Type B pancreatic cell (in vitro differentiated cells): ENCODE measurements at regions not wholly inside any gene's neighbourhood (a gene's known extent, or its start where the extent isn't known, plus 50 kb on each side); places are given as distances from the start of the nearest gene placed in this dataset.

Experiments used
- DNase-seq: peaks from one replicate; pipeline ENCODE4 v3.0.0; 2021; ENCODE audit warnings: mixed read lengths; ENCODE audit not compliant: unreplicated experiment; ENCODE audit errors: extremely low spot score
- H3K27ac Mint-ChIP-seq: 2 replicates; pipeline ENCODE4 v1.8.0; 2021; ENCODE audit warnings: mild to moderate bottlenecking, mixed read lengths
- H3K27me3 Mint-ChIP-seq: 2 replicates; pipeline ENCODE4 v1.8.0; 2021; ENCODE audit warnings: mixed read lengths
- H3K36me3 Mint-ChIP-seq: 2 replicates; pipeline ENCODE4 v1.8.0; 2021; ENCODE audit warnings: mixed read lengths
- H3K4me1 Mint-ChIP-seq: one replicate; pipeline ENCODE4 v1.8.0; 2021; ENCODE audit warnings: mixed read lengths; ENCODE audit not compliant: unreplicated experiment
- H3K4me3 Mint-ChIP-seq: 2 replicates; pipeline ENCODE4 v1.8.0; 2021; ENCODE audit warnings: mild to moderate bottlenecking, mixed read lengths
- H3K9me3 Mint-ChIP-seq: 2 replicates; pipeline ENCODE4 v1.8.0; 2021; ENCODE audit warnings: mixed read lengths
- CTCF ChIP-seq: fragments of 200-600 bp; sonication (generic); conservative IDR thresholded peaks from 2 replicates; pipeline ENCODE4 v1.5.0; 2021; ENCODE audit warnings: antibody characterized with exemption, mild to moderate bottlenecking

- Mint-ChIP-seq H3K27ac (no peak overlapping the region), H3K36me3 (no peaks in the 10 kb centered on the region), H3K4me1 (peaks cover 32% of the 10 kb centered on the region), H3K27me3 (no peaks in the 10 kb centered on the region), H3K9me3 (no peaks in the 10 kb centered on the region), H3K4me3 (no peak overlapping the region)
- no peak for TF ChIP-seq CTCF
- no peak for DNase-seq
Measured at GRCh38 chr1:234884006-234884405, 244.6 kb downstream of the TOMM20 start.

DNA sequence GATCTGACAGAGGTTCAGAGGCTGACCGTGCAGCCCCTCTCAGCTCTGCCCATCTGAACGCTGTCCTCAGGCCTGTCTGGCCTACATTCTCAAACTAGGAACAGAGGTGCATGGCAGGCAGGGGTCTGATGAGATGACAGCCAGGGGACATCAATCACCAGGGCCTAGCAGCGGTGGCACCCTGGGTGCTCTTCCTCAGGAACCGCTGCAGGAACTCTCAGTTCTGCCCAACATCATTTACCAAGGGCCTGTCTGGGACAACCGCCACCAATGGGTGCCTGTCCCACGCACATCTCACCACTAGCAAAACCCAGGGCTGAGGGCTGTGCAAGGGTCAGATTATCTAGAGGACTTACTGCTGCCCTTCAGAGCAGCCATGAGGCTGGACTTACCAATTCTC lies 245.7 kb downstream of the TOMM20 start:
- Mint-ChIP-seq H3K9me3 (no peaks in the 10 kb centered on the region), H3K27me3 (no peaks in the 10 kb centered on the region), H3K36me3 (no peaks in the 10 kb centered on the region), H3K4me3 (no peak overlapping the region), H3K27ac (no peak overlapping the region), H3K4me1 (peaks cover 32% of the 10 kb centered on the region)
- no peak for TF ChIP-seq CTCF
- no peak for DNase-seq

- H3K36me3 Mint-ChIP-seq = no peaks in the 10 kb centered on the region
- H3K27ac Mint-ChIP-seq = peak overlapping the region; percentile 41
- no peaks in the 10 kb centered on the region for H3K9me3 Mint-ChIP-seq
Measured at GRCh38 chr1:234881893-234882771, 246.5 kb downstream of the TOMM20 start.

GRCh38 chr1:234879147-234880080 lies 249.2 kb downstream of the TOMM20 start:
- H3K4me3 Mint-ChIP-seq = no peak overlapping the region
- no peak for TF ChIP-seq CTCF
- no peaks in the 10 kb centered on the region for H3K9me3 Mint-ChIP-seq
- no peaks in the 10 kb centered on the region for H3K27me3 Mint-ChIP-seq
- H3K36me3 Mint-ChIP-seq = no peaks in the 10 kb centered on the region
- peaks cover 29% of the 10 kb centered on the region for H3K4me1 Mint-ChIP-seq
- DNase-seq = no peak
- H3K27ac Mint-ChIP-seq = peak overlapping the region; percentile 50

More at GRCh38 chr1:234881893-234882771, 246.5 kb downstream of the TOMM20 start:
- H3K4me1 Mint-ChIP-seq = peaks cover 26% of the 10 kb centered on the region
- H3K27me3 Mint-ChIP-seq = no peaks in the 10 kb centered on the region
- no peak for TF ChIP-seq CTCF
- H3K4me3 Mint-ChIP-seq = no peak overlapping the region
- DNase-seq = no peak

- no peaks in the 10 kb centered on the region for H3K27me3 Mint-ChIP-seq
Measured at GRCh38 chr1:234878288-234878687, 250.3 kb downstream of the TOMM20 start.

More at GRCh38 chr1:234878288-234878687, 250.3 kb downstream of the TOMM20 start:
- no peak overlapping the region for H3K27ac Mint-ChIP-seq
- no peaks in the 10 kb centered on the region for H3K9me3 Mint-ChIP-seq
- no peak for DNase-seq
- H3K4me3 Mint-ChIP-seq = no peak overlapping the region
- peaks cover 36% of the 10 kb centered on the region for H3K4me1 Mint-ChIP-seq
- TF ChIP-seq CTCF = no peak
- no peaks in the 10 kb centered on the region for H3K36me3 Mint-ChIP-seq
